ENCODE measurements at regions not wholly inside any gene's neighbourhood (a gene's known extent, or its start where the extent isn't known, plus 50 kb on each side); places are given as distances from the start of the nearest gene placed in this dataset.

DNA sequence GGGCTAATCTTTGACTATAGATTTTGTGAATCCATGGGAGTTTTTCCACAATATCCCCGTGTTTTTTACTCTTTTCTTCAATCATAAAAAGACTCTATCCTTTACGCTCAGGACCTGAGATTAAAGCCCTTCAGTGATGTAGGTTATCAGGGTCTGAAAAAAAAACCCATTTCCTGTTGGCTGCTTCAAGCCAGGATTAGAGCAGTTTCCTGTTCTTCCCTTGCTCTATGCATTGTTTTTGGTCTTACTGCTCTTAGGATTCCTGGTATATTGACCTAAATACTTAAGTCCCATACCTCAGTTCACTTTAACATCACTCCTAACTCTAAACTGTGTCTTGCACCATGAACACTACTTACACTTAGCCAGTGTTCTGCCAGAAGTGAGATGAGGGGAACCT, 319.3 kb upstream of the CHD1 start:
- H3K27me3 ChIP-seq (ENCODE audit: insufficient read depth, poor library complexity, severe bottlenecking): no peaks in the 10 kb centered on the region
- no peaks in the 10 kb centered on the region for H3K4me1 ChIP-seq (ENCODE audit: insufficient read depth, poor library complexity, severe bottlenecking)
- H3K27ac ChIP-seq (ENCODE audit: poor library complexity, severe bottlenecking): no peak overlapping the region
- H3K9me3 ChIP-seq (ENCODE audit: severe bottlenecking): no peaks in the 10 kb centered on the region
- H3K4me3 ChIP-seq (ENCODE audit: severe bottlenecking): no peak overlapping the region
- ATAC-seq (ENCODE audit: low read depth): peak; percentile 17; the same call in 1 of the 3 replicates
- no peaks in the 10 kb centered on the region for H3K36me3 ChIP-seq (ENCODE audit: low read depth)
- TF ChIP-seq, protein P1, sequence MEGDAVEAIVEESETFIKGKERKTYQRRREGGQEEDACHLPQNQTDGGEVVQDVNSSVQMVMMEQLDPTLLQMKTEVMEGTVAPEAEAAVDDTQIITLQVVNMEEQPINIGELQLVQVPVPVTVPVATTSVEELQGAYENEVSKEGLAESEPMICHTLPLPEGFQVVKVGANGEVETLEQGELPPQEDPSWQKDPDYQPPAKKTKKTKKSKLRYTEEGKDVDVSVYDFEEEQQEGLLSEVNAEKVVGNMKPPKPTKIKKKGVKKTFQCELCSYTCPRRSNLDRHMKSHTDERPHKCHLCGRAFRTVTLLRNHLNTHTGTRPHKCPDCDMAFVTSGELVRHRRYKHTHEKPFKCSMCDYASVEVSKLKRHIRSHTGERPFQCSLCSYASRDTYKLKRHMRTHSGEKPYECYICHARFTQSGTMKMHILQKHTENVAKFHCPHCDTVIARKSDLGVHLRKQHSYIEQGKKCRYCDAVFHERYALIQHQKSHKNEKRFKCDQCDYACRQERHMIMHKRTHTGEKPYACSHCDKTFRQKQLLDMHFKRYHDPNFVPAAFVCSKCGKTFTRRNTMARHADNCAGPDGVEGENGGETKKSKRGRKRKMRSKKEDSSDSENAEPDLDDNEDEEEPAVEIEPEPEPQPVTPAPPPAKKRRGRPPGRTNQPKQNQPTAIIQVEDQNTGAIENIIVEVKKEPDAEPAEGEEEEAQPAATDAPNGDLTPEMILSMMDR (IDR thresholded peaks at IDR 0.05; ENCODE audit: poor library complexity, severe bottlenecking): no peak
- DNase-seq (ENCODE audit: low spot score): no peak

GRCh38 chr5:99247346-99247745, 318.5 kb upstream of the CHD1 start:
- ATAC-seq (ENCODE audit: low read depth) (no peak), DNase-seq (ENCODE audit: low spot score) (no peak)
- TF ChIP-seq, protein P1 (IDR thresholded peaks at IDR 0.05; ENCODE audit: poor library complexity, severe bottlenecking): no peak

GRCh38 chr5:99243111-99243510, 314.3 kb upstream of the CHD1 start:
- TF ChIP-seq, protein P1 (IDR thresholded peaks at IDR 0.05; ENCODE audit: poor library complexity, severe bottlenecking): no peak
- DNase-seq (ENCODE audit: low spot score) (no peak), ATAC-seq (ENCODE audit: low read depth) (no peak)
- Histone ChIP-seq H3K9me3 (ENCODE audit: severe bottlenecking) (no peaks in the 10 kb centered on the region), H3K4me1 (ENCODE audit: insufficient read depth, poor library complexity, severe bottlenecking) (no peaks in the 10 kb centered on the region), H3K27ac (ENCODE audit: poor library complexity, severe bottlenecking) (no peak overlapping the region), H3K27me3 (ENCODE audit: insufficient read depth, poor library complexity, severe bottlenecking) (no peaks in the 10 kb centered on the region), H3K4me3 (ENCODE audit: severe bottlenecking) (no peak overlapping the region), H3K36me3 (ENCODE audit: low read depth) (no peaks in the 10 kb centered on the region)

More at GRCh38 chr5:99247346-99247745, 318.5 kb upstream of the CHD1 start:
- no peaks in the 10 kb centered on the region for H3K27me3 ChIP-seq (ENCODE audit: insufficient read depth, poor library complexity, severe bottlenecking)
- H3K4me3 ChIP-seq (ENCODE audit: severe bottlenecking): no peak overlapping the region
- H3K4me1 ChIP-seq (ENCODE audit: insufficient read depth, poor library complexity, severe bottlenecking): no peaks in the 10 kb centered on the region
- H3K9me3 ChIP-seq (ENCODE audit: severe bottlenecking): no peaks in the 10 kb centered on the region
- no peak overlapping the region for H3K27ac ChIP-seq (ENCODE audit: poor library complexity, severe bottlenecking)
- H3K36me3 ChIP-seq (ENCODE audit: low read depth): no peaks in the 10 kb centered on the region

GRCh38 chr5:99239826-99240360, 311.1 kb upstream of the CHD1 start:
- no peak overlapping the region for H3K4me3 ChIP-seq (ENCODE audit: severe bottlenecking)
- H3K27ac ChIP-seq (ENCODE audit: poor library complexity, severe bottlenecking): no peak overlapping the region
- ATAC-seq (ENCODE audit: low read depth): no peak
- no peaks in the 10 kb centered on the region for H3K36me3 ChIP-seq (ENCODE audit: low read depth)
- no peaks in the 10 kb centered on the region for H3K9me3 ChIP-seq (ENCODE audit: severe bottlenecking)
- DNase-seq (ENCODE audit: low spot score): no peak
- H3K4me1 ChIP-seq (ENCODE audit: insufficient read depth, poor library complexity, severe bottlenecking): no peaks in the 10 kb centered on the region
- TF ChIP-seq, protein P1 (IDR thresholded peaks at IDR 0.05; ENCODE audit: poor library complexity, severe bottlenecking): no peak
- no peaks in the 10 kb centered on the region for H3K27me3 ChIP-seq (ENCODE audit: insufficient read depth, poor library complexity, severe bottlenecking)

- TF ChIP-seq, protein P1 (IDR thresholded peaks at IDR 0.05; ENCODE audit: poor library complexity, severe bottlenecking): no peak
- DNase-seq (ENCODE audit: low spot score) (no peak), ATAC-seq (ENCODE audit: low read depth) (0 out of 3 replicates have a peak, but pooled peaks have one; percentile 27)
- no peaks in the 10 kb centered on the region for H3K9me3 ChIP-seq (ENCODE audit: severe bottlenecking)
- no peaks in the 10 kb centered on the region for H3K36me3 ChIP-seq (ENCODE audit: low read depth)
- no peaks in the 10 kb centered on the region for H3K4me1 ChIP-seq (ENCODE audit: insufficient read depth, poor library complexity, severe bottlenecking)
- no peak overlapping the region for H3K27ac ChIP-seq (ENCODE audit: poor library complexity, severe bottlenecking)
- H3K27me3 ChIP-seq (ENCODE audit: insufficient read depth, poor library complexity, severe bottlenecking): no peaks in the 10 kb centered on the region
- H3K4me3 ChIP-seq (ENCODE audit: severe bottlenecking): no peak overlapping the region
Observed at GRCh38 chr5:99191206-99191745, 262.5 kb upstream of the CHD1 start.
